ENCODE measurements at regions not wholly inside any gene's neighbourhood (a gene's known extent, or its start where the extent isn't known, plus 50 kb on each side); places are given as distances from the start of the nearest gene placed in this dataset.

- Histone ChIP-seq H2AFZ (ENCODE audit: low read depth, low read length, severe bottlenecking) (no peak overlapping the region), H3K4me2 (ENCODE audit: low read depth, low read length, poor library complexity, severe bottlenecking) (no peak overlapping the region), H3K9ac (ENCODE audit: low read length) (no peak overlapping the region), H3K36me3 (ENCODE audit: low read length) (no peaks in the 10 kb centered on the region), H3K27me3 (ENCODE audit: low read length) (no peaks in the 10 kb centered on the region), H3K4me3 (ENCODE audit: insufficient read depth, low read length, poor library complexity, severe bottlenecking) (no peak overlapping the region), H4K20me1 (ENCODE audit: low read depth, low read length) (no peaks in the 10 kb centered on the region), H3F3A (ENCODE audit: insufficient read depth) (no peaks in the 10 kb centered on the region), H3K9me3 (ENCODE audit: insufficient read depth, low read length) (no peaks in the 10 kb centered on the region), H3K79me2 (ENCODE audit: insufficient read depth, low read length) (no peaks in the 10 kb centered on the region), H3K27ac (ENCODE audit: low read depth, low read length) (no peak overlapping the region), H3K9me2 (replicated peaks; ENCODE audit: insufficient read depth, low read length) (no peaks in the 10 kb centered on the region)
- TF ChIP-seq EZH2phosphoT487 (conservative IDR thresholded peaks at IDR 0.05; ENCODE audit: low read length) (no peak), CTCF (IDR thresholded peaks at IDR 0.05; ENCODE audit: insufficient read depth, low read length, poor library complexity, severe bottlenecking) (no peak)
Measured at GRCh38 chr13:80171096-80171495, 169.8 kb downstream of the SPRY2 start.

- H3K9ac ChIP-seq (ENCODE audit: low read length): no peak overlapping the region
- H3F3A ChIP-seq (ENCODE audit: insufficient read depth): no peaks in the 10 kb centered on the region
- H3K9me2 ChIP-seq (replicated peaks; ENCODE audit: insufficient read depth, low read length): no peaks in the 10 kb centered on the region
- no peak overlapping the region for H2AFZ ChIP-seq (ENCODE audit: low read depth, low read length, severe bottlenecking)
- H3K36me3 ChIP-seq (ENCODE audit: low read length): no peaks in the 10 kb centered on the region
- H3K4me2 ChIP-seq (ENCODE audit: low read depth, low read length, poor library complexity, severe bottlenecking): no peak overlapping the region
- no peaks in the 10 kb centered on the region for H4K20me1 ChIP-seq (ENCODE audit: low read depth, low read length)
- H3K4me3 ChIP-seq (ENCODE audit: insufficient read depth, low read length, poor library complexity, severe bottlenecking): no peak overlapping the region
- H3K27ac ChIP-seq (ENCODE audit: low read depth, low read length): no peak overlapping the region
- H3K79me2 ChIP-seq (ENCODE audit: insufficient read depth, low read length): no peaks in the 10 kb centered on the region
- H3K9me3 ChIP-seq (ENCODE audit: insufficient read depth, low read length): no peaks in the 10 kb centered on the region
- no peaks in the 10 kb centered on the region for H3K27me3 ChIP-seq (ENCODE audit: low read length)
- no peak for TF ChIP-seq CTCF (IDR thresholded peaks at IDR 0.05; ENCODE audit: insufficient read depth, low read length, poor library complexity, severe bottlenecking)
- TF ChIP-seq EZH2phosphoT487 (conservative IDR thresholded peaks at IDR 0.05; ENCODE audit: low read length): no peak
Measured at GRCh38 chr13:80168089-80168850, 172.7 kb downstream of the SPRY2 start.

- Histone ChIP-seq H4K20me1 (ENCODE audit: low read depth, low read length) (no peaks in the 10 kb centered on the region), H3K27ac (ENCODE audit: low read depth, low read length) (no peak overlapping the region), H3K36me3 (ENCODE audit: low read length) (no peaks in the 10 kb centered on the region), H3K4me2 (ENCODE audit: low read depth, low read length, poor library complexity, severe bottlenecking) (no peak overlapping the region), H3K9ac (ENCODE audit: low read length) (no peak overlapping the region), H3K4me3 (ENCODE audit: insufficient read depth, low read length, poor library complexity, severe bottlenecking) (no peak overlapping the region), H3K9me3 (ENCODE audit: insufficient read depth, low read length) (no peaks in the 10 kb centered on the region), H3F3A (ENCODE audit: insufficient read depth) (no peaks in the 10 kb centered on the region), H3K27me3 (ENCODE audit: low read length) (no peaks in the 10 kb centered on the region), H3K9me2 (replicated peaks; ENCODE audit: insufficient read depth, low read length) (no peaks in the 10 kb centered on the region), H2AFZ (ENCODE audit: low read depth, low read length, severe bottlenecking) (no peak overlapping the region), H3K79me2 (ENCODE audit: insufficient read depth, low read length) (no peaks in the 10 kb centered on the region)
- TF ChIP-seq EZH2phosphoT487 (conservative IDR thresholded peaks at IDR 0.05; ENCODE audit: low read length) (no peak), CTCF (IDR thresholded peaks at IDR 0.05; ENCODE audit: insufficient read depth, low read length, poor library complexity, severe bottlenecking) (no peak)
Measured at GRCh38 chr13:80166352-80166751, 174.6 kb downstream of the SPRY2 start.

Measured in SU-DHL-6 (cell line).